ENCODE measurements at regions not wholly inside any gene's neighbourhood (a gene's known extent, or its start where the extent isn't known, plus 50 kb on each side); places are given as distances from the start of the nearest gene placed in this dataset.

DNA sequence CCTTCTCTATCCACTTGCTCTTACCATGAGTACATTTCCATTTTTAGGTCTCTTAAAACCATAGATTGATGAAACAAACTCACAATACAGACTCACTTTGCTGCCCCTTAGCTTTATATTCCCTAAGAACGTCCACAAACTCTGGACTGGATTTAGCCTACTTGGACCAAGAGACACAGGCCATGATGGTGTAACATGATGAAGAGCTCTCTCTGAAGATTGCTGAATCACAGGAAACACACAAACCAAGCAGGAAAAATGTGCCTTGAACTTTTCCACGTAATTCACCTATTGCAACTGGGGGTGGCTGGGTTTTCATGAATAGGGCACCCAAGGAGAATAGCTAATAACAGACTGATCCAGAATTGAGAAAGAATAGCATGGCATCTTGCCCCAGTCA, 201.7 kb upstream of the RBBP8 start:
- no peak overlapping the region for H3K27ac Mint-ChIP-seq
- no peak overlapping the region for H3K4me3 ChIP-seq
- H3K4me3 Mint-ChIP-seq = no peak overlapping the region
- no peaks in the 10 kb centered on the region for H3K79me2 ChIP-seq (ENCODE audit: low read depth)
- peaks cover 9% of the 10 kb centered on the region for H3K4me1 ChIP-seq
- no peak overlapping the region for H3K27ac ChIP-seq
- H3K9me3 Mint-ChIP-seq = peaks cover 1% of the 10 kb centered on the region
- no peak overlapping the region for H3K9ac ChIP-seq
- no peak for TF ChIP-seq EZH2phosphoT487 (IDR thresholded peaks at IDR 0.05)
- TF ChIP-seq, protein P1, sequence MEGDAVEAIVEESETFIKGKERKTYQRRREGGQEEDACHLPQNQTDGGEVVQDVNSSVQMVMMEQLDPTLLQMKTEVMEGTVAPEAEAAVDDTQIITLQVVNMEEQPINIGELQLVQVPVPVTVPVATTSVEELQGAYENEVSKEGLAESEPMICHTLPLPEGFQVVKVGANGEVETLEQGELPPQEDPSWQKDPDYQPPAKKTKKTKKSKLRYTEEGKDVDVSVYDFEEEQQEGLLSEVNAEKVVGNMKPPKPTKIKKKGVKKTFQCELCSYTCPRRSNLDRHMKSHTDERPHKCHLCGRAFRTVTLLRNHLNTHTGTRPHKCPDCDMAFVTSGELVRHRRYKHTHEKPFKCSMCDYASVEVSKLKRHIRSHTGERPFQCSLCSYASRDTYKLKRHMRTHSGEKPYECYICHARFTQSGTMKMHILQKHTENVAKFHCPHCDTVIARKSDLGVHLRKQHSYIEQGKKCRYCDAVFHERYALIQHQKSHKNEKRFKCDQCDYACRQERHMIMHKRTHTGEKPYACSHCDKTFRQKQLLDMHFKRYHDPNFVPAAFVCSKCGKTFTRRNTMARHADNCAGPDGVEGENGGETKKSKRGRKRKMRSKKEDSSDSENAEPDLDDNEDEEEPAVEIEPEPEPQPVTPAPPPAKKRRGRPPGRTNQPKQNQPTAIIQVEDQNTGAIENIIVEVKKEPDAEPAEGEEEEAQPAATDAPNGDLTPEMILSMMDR (IDR thresholded peaks at IDR 0.05) = no peak
- no peak for TF ChIP-seq EZH2 (IDR thresholded peaks at IDR 0.05)
- peaks cover 2% of the 10 kb centered on the region for H3K27me3 Mint-ChIP-seq (ENCODE audit: insufficient read depth, low read depth)
- H4K20me1 ChIP-seq (ENCODE audit: low read depth) = no peaks in the 10 kb centered on the region
- peak overlapping the region; percentile 24 for H2AFZ ChIP-seq (replicated peaks)
- H3K9me3 ChIP-seq (ENCODE audit: low read depth) = no peaks in the 10 kb centered on the region
- H3K27me3 ChIP-seq = no peaks in the 10 kb centered on the region
- no peak for DNase-seq (ENCODE audit: low spot score)
- H3K36me3 ChIP-seq = no peaks in the 10 kb centered on the region
- H3F3A ChIP-seq (ENCODE audit: low read depth) = no peaks in the 10 kb centered on the region
- no peaks in the 10 kb centered on the region for H3K36me3 Mint-ChIP-seq
- H3K4me1 Mint-ChIP-seq = no peaks in the 10 kb centered on the region
- no peak overlapping the region for H3K4me2 ChIP-seq

- no peak overlapping the region for H3K27ac ChIP-seq
- H3F3A ChIP-seq (ENCODE audit: low read depth) = peaks cover 1% of the 10 kb centered on the region
- H3K27me3 ChIP-seq = no peaks in the 10 kb centered on the region
- H3K79me2 ChIP-seq (ENCODE audit: low read depth) = no peaks in the 10 kb centered on the region
- no peak overlapping the region for H3K4me2 ChIP-seq
- H3K9me3 Mint-ChIP-seq = no peaks in the 10 kb centered on the region
- peaks cover 9% of the 10 kb centered on the region for H3K4me1 ChIP-seq
- H3K4me1 Mint-ChIP-seq = no peaks in the 10 kb centered on the region
- TF ChIP-seq, protein P1 (IDR thresholded peaks at IDR 0.05) = no peak
- TF ChIP-seq EZH2phosphoT487 (IDR thresholded peaks at IDR 0.05) (no peak), EZH2 (IDR thresholded peaks at IDR 0.05) (no peak)
- no peak overlapping the region for H3K9ac ChIP-seq
- no peak for DNase-seq (ENCODE audit: low spot score)
- H4K20me1 ChIP-seq (ENCODE audit: low read depth) = no peaks in the 10 kb centered on the region
- H3K4me3 ChIP-seq = no peak overlapping the region
- no peaks in the 10 kb centered on the region for H3K36me3 ChIP-seq
- no peaks in the 10 kb centered on the region for H3K36me3 Mint-ChIP-seq
- H3K9me3 ChIP-seq (ENCODE audit: low read depth) = no peaks in the 10 kb centered on the region
- H3K27ac Mint-ChIP-seq = no peak overlapping the region
- peaks cover 2% of the 10 kb centered on the region for H3K27me3 Mint-ChIP-seq (ENCODE audit: insufficient read depth, low read depth)
- no peak overlapping the region for H2AFZ ChIP-seq (replicated peaks)
- H3K4me3 Mint-ChIP-seq = no peak overlapping the region
These were observed 198.9 kb upstream of the RBBP8 start for GRCh38 chr18:22734105-22734661.

DNA sequence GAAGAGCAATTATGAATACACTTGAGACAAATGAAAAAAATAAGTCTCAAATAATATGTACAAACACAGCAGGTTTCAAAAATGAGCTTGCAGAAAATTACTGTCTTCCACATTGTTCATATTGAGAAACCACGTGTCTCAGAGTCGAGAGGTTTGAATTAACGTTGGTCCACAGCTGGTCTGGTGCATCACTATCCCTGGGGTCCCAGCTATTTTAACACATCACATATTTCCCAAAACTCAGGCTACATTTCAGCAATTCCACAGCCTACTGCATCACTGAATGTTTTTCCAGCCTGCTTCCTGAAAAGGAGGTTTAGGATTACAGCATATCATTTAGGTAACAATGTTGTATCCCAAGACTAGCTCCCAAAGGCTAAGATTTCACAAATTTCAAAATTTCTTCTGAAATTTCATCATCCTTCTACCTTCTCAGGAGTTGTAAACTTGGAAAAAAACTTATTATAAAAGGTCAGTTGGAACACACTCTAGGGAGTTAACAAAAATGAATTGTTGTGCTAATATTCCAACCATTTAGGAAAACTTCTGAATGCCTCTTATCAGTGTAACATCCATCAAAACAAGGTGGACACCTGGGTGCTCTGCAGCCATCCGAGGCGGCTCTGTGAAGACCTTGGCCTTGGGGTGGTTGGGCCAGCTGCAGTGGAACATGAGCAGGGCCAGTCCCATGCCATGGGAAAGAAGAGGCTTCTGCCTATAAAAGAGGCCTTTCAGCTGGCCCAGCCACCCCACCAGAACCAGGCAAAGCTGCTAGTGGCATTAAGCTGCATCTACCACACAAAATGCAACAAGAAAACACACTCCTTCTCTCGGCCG, 198.1 kb upstream of the RBBP8 start:
- H3K27ac ChIP-seq = no peak overlapping the region
- H3K9ac ChIP-seq = no peak overlapping the region
- H3K4me3 Mint-ChIP-seq = no peak overlapping the region
- H3K27me3 ChIP-seq = no peaks in the 10 kb centered on the region
- no peaks in the 10 kb centered on the region for H3K9me3 ChIP-seq (ENCODE audit: low read depth)
- no peak for DNase-seq (ENCODE audit: low spot score)
- H3K27me3 Mint-ChIP-seq (ENCODE audit: insufficient read depth, low read depth) = no peaks in the 10 kb centered on the region
- H3K9me3 Mint-ChIP-seq = no peaks in the 10 kb centered on the region
- H3K4me1 Mint-ChIP-seq = no peaks in the 10 kb centered on the region
- TF ChIP-seq, protein P1 (IDR thresholded peaks at IDR 0.05) = no peak
- no peak for TF ChIP-seq EZH2phosphoT487 (IDR thresholded peaks at IDR 0.05)
- peaks cover 10% of the 10 kb centered on the region for H3F3A ChIP-seq (ENCODE audit: low read depth)
- H3K4me2 ChIP-seq = no peak overlapping the region
- H3K36me3 Mint-ChIP-seq = no peaks in the 10 kb centered on the region
- no peaks in the 10 kb centered on the region for H3K36me3 ChIP-seq
- no peak overlapping the region for H2AFZ ChIP-seq (replicated peaks)
- H3K27ac Mint-ChIP-seq = no peak overlapping the region
- peaks cover 9% of the 10 kb centered on the region for H3K4me1 ChIP-seq
- no peaks in the 10 kb centered on the region for H4K20me1 ChIP-seq (ENCODE audit: low read depth)
- no peaks in the 10 kb centered on the region for H3K79me2 ChIP-seq (ENCODE audit: low read depth)
- H3K4me3 ChIP-seq = no peak overlapping the region
